Transverse colon (tissue), 4 donors: ENCODE measurements at regions not wholly inside any gene's neighbourhood (a gene's known extent, or its start where the extent isn't known, plus 50 kb on each side); places are given as distances from the start of the nearest gene placed in this dataset.

Experiments used
- POLR2A ChIP-seq: fragments of 450-650 bp; IDR thresholded peaks from one replicate; pipeline ENCODE4 v1.6.1; 2016; ENCODE audit warnings: antibody characterized with exemption, mild to moderate bottlenecking, moderate library complexity
- POLR2AphosphoS5 ChIP-seq, 3 donors: sonication (generic); formaldehyde crosslinking; IDR thresholded peaks; one replicate each; pipeline ENCODE4 v1.6.1; 2016; ENCODE audit warnings: antibody characterized with exemption in 3 of 3
- TF ChIP-seq, protein P1 (sequence below), 5 experiments: fragments of 200-600 bp in 3 of 5; fragments of 450-650 bp in 2 of 5; sonication (generic) in 3 of 5; IDR thresholded peaks; 1 replicate in 2 of 5; 2 replicates in 3 of 5; pipeline ENCODE4 v1.5.1; 2016 to 2017; ENCODE audit warnings: antibody characterized with exemption in 5 of 5, inconsistent platforms in 3 of 5, mild to moderate bottlenecking in 2 of 5, moderate library complexity in 1 of 5

DNA sequence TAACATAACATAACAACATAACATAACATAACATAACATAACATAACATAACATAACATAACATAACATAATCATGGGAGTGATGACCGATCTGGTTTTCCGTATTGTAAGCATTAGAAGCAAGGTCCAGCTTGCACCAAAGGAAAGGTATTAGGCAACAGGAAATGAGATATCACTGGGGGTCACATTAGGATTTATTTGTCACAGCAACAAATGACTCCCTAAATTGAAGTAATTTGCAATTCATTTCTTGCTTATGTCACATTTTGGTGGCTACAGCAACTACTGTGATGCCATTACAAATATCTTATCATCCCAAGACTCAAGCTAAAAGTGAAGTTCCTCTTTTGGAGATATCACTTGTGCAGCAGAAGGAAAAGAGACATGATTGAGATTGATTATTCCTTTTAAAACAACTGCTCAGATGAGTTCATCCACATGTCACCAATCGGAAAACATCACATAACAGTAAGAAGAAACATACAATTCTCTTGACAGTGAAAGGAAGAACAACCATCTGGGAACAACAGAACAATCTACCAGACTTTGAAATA lies 1331.1 kb upstream of the RAG2 start:
- TF ChIP-seq, protein P1, sequence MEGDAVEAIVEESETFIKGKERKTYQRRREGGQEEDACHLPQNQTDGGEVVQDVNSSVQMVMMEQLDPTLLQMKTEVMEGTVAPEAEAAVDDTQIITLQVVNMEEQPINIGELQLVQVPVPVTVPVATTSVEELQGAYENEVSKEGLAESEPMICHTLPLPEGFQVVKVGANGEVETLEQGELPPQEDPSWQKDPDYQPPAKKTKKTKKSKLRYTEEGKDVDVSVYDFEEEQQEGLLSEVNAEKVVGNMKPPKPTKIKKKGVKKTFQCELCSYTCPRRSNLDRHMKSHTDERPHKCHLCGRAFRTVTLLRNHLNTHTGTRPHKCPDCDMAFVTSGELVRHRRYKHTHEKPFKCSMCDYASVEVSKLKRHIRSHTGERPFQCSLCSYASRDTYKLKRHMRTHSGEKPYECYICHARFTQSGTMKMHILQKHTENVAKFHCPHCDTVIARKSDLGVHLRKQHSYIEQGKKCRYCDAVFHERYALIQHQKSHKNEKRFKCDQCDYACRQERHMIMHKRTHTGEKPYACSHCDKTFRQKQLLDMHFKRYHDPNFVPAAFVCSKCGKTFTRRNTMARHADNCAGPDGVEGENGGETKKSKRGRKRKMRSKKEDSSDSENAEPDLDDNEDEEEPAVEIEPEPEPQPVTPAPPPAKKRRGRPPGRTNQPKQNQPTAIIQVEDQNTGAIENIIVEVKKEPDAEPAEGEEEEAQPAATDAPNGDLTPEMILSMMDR (IDR thresholded peaks at IDR 0.05), result no peak
- TF ChIP-seq POLR2A (no peak), POLR2AphosphoS5 (IDR thresholded peaks at IDR 0.05) (no peak)
